ENCODE measurements at regions not wholly inside any gene's neighbourhood (a gene's known extent, or its start where the extent isn't known, plus 50 kb on each side); places are given as distances from the start of the nearest gene placed in this dataset.

GRCh38 chr7:13067036-13067435 lies 379.6 kb downstream of the ARL4A start:
- 73 to 79% methylated on average over 5 of the region's 5 CpGs for WGBS, 2 donors
- intact Hi-C loops (cut with DNase I) = no loop called here

DNA sequence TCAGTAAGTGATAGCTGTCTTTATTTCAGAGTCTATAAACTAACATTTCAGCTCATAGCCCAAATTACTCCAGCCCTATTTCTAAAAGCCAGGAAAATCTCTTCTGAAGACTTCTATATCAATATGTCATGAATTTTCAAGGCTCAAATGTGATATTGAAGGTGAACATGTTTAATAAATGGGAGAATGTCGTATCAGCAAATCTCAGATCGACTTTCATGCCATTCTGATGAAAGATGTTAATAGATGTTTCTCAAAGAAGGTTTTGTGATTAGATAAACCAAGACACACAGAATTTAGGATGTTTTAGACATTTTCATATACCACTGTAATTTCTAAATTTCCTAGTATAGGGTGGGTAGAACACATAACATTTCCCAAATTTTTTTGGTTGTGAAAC lies 380.6 kb downstream of the ARL4A start:
- ATAC-seq = no peak
- TF ChIP-seq, protein P1, sequence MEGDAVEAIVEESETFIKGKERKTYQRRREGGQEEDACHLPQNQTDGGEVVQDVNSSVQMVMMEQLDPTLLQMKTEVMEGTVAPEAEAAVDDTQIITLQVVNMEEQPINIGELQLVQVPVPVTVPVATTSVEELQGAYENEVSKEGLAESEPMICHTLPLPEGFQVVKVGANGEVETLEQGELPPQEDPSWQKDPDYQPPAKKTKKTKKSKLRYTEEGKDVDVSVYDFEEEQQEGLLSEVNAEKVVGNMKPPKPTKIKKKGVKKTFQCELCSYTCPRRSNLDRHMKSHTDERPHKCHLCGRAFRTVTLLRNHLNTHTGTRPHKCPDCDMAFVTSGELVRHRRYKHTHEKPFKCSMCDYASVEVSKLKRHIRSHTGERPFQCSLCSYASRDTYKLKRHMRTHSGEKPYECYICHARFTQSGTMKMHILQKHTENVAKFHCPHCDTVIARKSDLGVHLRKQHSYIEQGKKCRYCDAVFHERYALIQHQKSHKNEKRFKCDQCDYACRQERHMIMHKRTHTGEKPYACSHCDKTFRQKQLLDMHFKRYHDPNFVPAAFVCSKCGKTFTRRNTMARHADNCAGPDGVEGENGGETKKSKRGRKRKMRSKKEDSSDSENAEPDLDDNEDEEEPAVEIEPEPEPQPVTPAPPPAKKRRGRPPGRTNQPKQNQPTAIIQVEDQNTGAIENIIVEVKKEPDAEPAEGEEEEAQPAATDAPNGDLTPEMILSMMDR (IDR thresholded peaks at IDR 0.05) = no peak
- WGBS, 2 donors = 86 to 91% methylated on average over 2 of the region's 2 CpGs
- no peak overlapping the region for H3K27ac ChIP-seq
- intact Hi-C loops (cut with DNase I) = no loop called here
- no peaks in the 10 kb centered on the region for H3K4me1 ChIP-seq
- no peaks in the 10 kb centered on the region for H3K27me3 ChIP-seq
- no peak overlapping the region for H3K4me3 ChIP-seq
- DNase-seq = no peak
- H3K9me3 ChIP-seq = no peaks in the 10 kb centered on the region
- no peaks in the 10 kb centered on the region for H3K36me3 ChIP-seq

More at GRCh38 chr7:13067036-13067435, 379.6 kb downstream of the ARL4A start:
- Histone ChIP-seq H3K27me3 (no peaks in the 10 kb centered on the region), H3K4me3 (no peak overlapping the region), H3K4me1 (no peaks in the 10 kb centered on the region), H3K9me3 (no peaks in the 10 kb centered on the region), H3K27ac (no peak overlapping the region), H3K36me3 (no peaks in the 10 kb centered on the region)
- TF ChIP-seq, protein P1 (IDR thresholded peaks at IDR 0.05) = no peak
- ATAC-seq (no peak), DNase-seq (no peak)

- no peak for DNase-seq
- H3K4me1 ChIP-seq = no peaks in the 10 kb centered on the region
- no peaks in the 10 kb centered on the region for H3K36me3 ChIP-seq
- H3K4me3 ChIP-seq = no peak overlapping the region
- no peak for ATAC-seq
- TF ChIP-seq, protein P1 (IDR thresholded peaks at IDR 0.05) = no peak
- 88 to 94% methylated on average over 1 of the region's 1 CpG for WGBS, 2 donors
- no peak overlapping the region for H3K27ac ChIP-seq
- H3K9me3 ChIP-seq = no peaks in the 10 kb centered on the region
- intact Hi-C loops (cut with DNase I) = no loop called here
- no peaks in the 10 kb centered on the region for H3K27me3 ChIP-seq
Measured at GRCh38 chr7:13069841-13070240, 382.4 kb downstream of the ARL4A start.

DNA sequence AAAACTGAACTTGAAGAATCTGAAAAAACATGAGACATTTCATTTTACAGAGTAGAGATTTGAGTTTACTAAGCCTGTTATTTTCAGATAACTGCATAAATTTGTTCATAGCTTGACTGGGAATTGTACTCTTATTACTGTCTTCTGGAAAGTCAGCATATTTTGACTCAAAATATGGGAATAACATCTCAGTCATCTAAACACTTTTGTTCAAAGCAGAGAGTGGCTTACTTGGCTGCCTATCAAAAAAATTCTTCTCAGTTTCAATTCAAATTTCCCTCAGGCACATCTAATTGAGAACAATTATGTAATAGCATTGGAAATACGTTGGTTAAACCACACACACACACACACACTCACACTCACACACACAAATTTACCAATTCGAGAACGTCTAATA lies 384.6 kb downstream of the ARL4A start:
- Histone ChIP-seq H3K9me3 (no peaks in the 10 kb centered on the region), H3K36me3 (no peaks in the 10 kb centered on the region), H3K4me1 (no peaks in the 10 kb centered on the region), H3K27me3 (no peaks in the 10 kb centered on the region), H3K4me3 (no peak overlapping the region), H3K27ac (no peak overlapping the region)
- 59 to 64% methylated on average over 3 of the region's 3 CpGs for WGBS, 2 donors
- no peak for ATAC-seq
- no peak for DNase-seq
- TF ChIP-seq, protein P1 (IDR thresholded peaks at IDR 0.05) = no peak
- intact Hi-C loops (cut with DNase I) = no loop called here

DNA sequence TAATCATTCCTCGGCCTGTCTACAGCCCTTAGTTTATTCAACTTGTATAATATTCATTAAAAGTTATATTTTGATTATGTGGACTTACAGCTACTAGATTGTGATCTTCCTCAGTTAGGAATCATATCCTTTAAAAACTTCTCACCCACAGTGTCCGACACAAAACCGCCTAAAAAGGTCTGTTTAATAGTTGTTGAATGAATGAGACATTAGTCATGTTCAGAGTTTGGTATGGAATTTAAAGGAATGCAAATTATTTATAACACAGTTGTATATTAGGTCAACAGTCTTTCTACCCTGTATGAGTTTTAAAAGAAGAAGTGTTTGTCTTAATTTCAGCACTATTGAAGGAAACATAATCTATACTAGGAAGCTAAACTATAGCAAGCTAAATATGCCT lies 390.0 kb downstream of the ARL4A start:
- H3K9me3 ChIP-seq = no peaks in the 10 kb centered on the region
- H3K27me3 ChIP-seq = no peaks in the 10 kb centered on the region
- no peak for ATAC-seq
- DNase-seq = no peak
- no peak overlapping the region for H3K4me3 ChIP-seq
- TF ChIP-seq, protein P1 (IDR thresholded peaks at IDR 0.05) = no peak
- no peaks in the 10 kb centered on the region for H3K36me3 ChIP-seq
- intact Hi-C loops (cut with DNase I) = no loop called here
- H3K4me1 ChIP-seq = no peaks in the 10 kb centered on the region
- no peak overlapping the region for H3K27ac ChIP-seq
- WGBS, 2 donors = 81 to 82% methylated on average over 3 of the region's 3 CpGs

Data from heart right ventricle (tissue), 16 donors.